Natural killer cell (primary cell): ENCODE measurements at regions not wholly inside any gene's neighbourhood (a gene's known extent, or its start where the extent isn't known, plus 50 kb on each side); places are given as distances from the start of the nearest gene placed in this dataset.

Experiments
- ATAC-seq, 3 donors: fragments of 150-1000 bp in 2 of 3; fragments of 200-7000 bp in 1 of 3; cut with Tn5 transposase; 1 replicate in 1 of 3; 2 replicates in 2 of 3; pipeline ENCODE4 v1.10.0; 2021; ENCODE audit warnings: mild to moderate bottlenecking in 2 of 3, moderate library complexity in 2 of 3
- DNase-seq, 2 donors: peaks; one replicate each; pipeline versions ENCODE4 v3.0.0 to v3.0.0-alpha.2; 2013 to 2021; ENCODE audit warnings: mixed read lengths in 1 of 2
- H3K27ac ChIP-seq: one replicate; pipeline ENCODE4 v1.5.1; 2013; ENCODE audit warnings: mild to moderate bottlenecking, low read length
- H3K27me3 ChIP-seq: one replicate; pipeline ENCODE4 v1.6.1; 2013; ENCODE audit warnings: low read length; ENCODE audit not compliant: control insufficient read depth, insufficient read depth
- H3K36me3 ChIP-seq: one replicate; pipeline ENCODE4 v1.6.1; 2013; ENCODE audit warnings: low read length; ENCODE audit not compliant: control insufficient read depth, insufficient read depth
- H3K4me1 ChIP-seq: one replicate; pipeline ENCODE4 v1.6.1; 2013; ENCODE audit warnings: low read length; ENCODE audit not compliant: control insufficient read depth, insufficient read depth
- H3K4me3 ChIP-seq: one replicate; pipeline ENCODE4 v1.5.1; 2013; ENCODE audit warnings: low read length
- H3K9me3 ChIP-seq: one replicate; pipeline ENCODE4 v1.6.1; 2013; ENCODE audit warnings: low read length; ENCODE audit not compliant: control insufficient read depth, insufficient read depth
- H3K27ac Mint-ChIP-seq, 2 donors: one replicate each; pipeline ENCODE4 v1.8.0; 2022; ENCODE audit warnings: mild to moderate bottlenecking in 2 of 2, mixed read lengths in 2 of 2, moderate library complexity in 1 of 2
- H3K27me3 Mint-ChIP-seq, 2 donors: one replicate each; pipeline ENCODE4 v1.8.0; 2022; ENCODE audit warnings: low read depth in 2 of 2, mixed read lengths in 2 of 2
- H3K36me3 Mint-ChIP-seq: one replicate; pipeline ENCODE4 v1.8.0; 2022; ENCODE audit warnings: mixed read lengths
- H3K4me1 Mint-ChIP-seq, 2 donors: one replicate each; pipeline ENCODE4 v1.8.0; 2022; ENCODE audit warnings: mixed read lengths in 2 of 2
- H3K4me3 Mint-ChIP-seq: one replicate; pipeline ENCODE4 v1.8.0; 2022; ENCODE audit warnings: mild to moderate bottlenecking, moderate library complexity, mixed read lengths
- H3K9me3 Mint-ChIP-seq, 2 donors: one replicate each; pipeline ENCODE4 v1.8.0; 2022; ENCODE audit warnings: mixed read lengths in 2 of 2
- WGBS: methylation state at CpG from one replicate; pipeline ENCODE4 v1.1.7; 2013; ENCODE audit warnings: missing lambda C conversion rate; ENCODE audit not compliant: insufficient coverage; 5-methylcytosine and 5-hydroxymethylcytosine counted together
- intact Hi-C: fragments of 100-400 bp; cut with micrococcal nuclease; formaldehyde crosslinking; loops from one replicate; pipeline ENCODE4 v1.14.2; 2022
- TF ChIP-seq, protein P1 (sequence below): fragments of 200-600 bp; IDR thresholded peaks from one replicate; pipeline ENCODE4 v1.8.0; 2022; ENCODE audit warnings: antibody characterized with exemption

DNA sequence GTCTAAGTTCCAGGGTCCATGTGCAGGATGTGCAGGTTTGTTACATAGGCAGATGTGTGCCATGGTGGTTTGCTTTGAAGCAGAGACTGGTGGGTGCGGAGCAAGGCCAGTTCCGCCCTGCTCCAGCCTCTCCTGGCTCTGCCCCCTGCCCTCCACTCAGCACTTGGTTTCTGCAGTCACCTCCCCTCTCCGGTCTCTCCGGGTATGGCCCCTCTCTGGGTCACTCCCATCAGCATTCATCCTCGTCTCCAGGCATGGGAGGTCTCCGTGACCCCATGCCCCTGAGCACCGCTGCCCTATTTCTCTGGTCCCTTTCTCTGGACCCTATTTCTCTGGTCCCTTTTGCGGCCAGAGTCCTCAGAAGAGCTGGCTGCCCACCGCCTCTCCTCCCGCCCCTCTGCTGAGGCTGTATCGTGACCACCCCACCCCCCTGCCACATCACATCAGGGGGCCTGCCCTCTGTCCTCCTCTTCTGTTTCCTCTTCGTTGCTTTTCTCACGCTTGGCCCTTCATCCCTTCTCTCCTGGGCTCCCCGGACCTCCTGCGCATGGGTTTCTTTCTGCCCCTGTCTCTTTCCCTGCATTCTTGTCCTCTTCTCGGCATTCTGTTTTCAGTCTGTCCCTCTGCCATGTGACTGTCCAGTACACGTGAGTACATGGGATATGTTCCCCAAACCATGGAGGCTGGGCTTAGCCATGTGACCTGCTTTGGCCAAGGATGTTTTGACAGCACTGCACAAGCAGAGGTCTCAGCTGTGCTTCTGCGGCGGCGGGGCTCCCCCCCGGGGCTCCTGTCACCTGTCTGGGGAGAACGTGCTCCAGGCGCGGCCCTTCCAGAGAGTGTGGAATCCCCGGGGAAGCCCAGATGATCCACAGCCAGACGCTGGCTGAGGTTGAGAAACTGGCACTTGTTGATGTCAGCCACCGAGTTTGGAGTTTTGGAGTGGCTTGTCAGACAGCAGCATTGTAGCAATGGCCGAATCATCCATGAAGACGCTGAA lies 54.4 kb upstream of the C1orf174 start:
- no peaks in the 10 kb centered on the region for H3K4me1 ChIP-seq
- Mint-ChIP-seq H3K27me3 (peaks cover 19 to 22% of the 10 kb centered on the region in 2 donors), H3K36me3 (no peaks in the 10 kb centered on the region), H3K4me3 (no peak overlapping the region), H3K9me3 (no peaks in the 10 kb centered on the region), H3K4me1 (no peaks in the 10 kb centered on the region), H3K27ac (no peak overlapping the region)
- no peak overlapping the region for H3K27ac ChIP-seq
- TF ChIP-seq, protein P1, sequence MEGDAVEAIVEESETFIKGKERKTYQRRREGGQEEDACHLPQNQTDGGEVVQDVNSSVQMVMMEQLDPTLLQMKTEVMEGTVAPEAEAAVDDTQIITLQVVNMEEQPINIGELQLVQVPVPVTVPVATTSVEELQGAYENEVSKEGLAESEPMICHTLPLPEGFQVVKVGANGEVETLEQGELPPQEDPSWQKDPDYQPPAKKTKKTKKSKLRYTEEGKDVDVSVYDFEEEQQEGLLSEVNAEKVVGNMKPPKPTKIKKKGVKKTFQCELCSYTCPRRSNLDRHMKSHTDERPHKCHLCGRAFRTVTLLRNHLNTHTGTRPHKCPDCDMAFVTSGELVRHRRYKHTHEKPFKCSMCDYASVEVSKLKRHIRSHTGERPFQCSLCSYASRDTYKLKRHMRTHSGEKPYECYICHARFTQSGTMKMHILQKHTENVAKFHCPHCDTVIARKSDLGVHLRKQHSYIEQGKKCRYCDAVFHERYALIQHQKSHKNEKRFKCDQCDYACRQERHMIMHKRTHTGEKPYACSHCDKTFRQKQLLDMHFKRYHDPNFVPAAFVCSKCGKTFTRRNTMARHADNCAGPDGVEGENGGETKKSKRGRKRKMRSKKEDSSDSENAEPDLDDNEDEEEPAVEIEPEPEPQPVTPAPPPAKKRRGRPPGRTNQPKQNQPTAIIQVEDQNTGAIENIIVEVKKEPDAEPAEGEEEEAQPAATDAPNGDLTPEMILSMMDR, result no peak
- no peaks in the 10 kb centered on the region for H3K27me3 ChIP-seq
- intact Hi-C loops, result no loop called here
- no peaks in the 10 kb centered on the region for H3K36me3 ChIP-seq
- H3K4me3 ChIP-seq, result no peak overlapping the region
- no peaks in the 10 kb centered on the region for H3K9me3 ChIP-seq
- DNase-seq, result no peak
- ATAC-seq, result no peak
- 56% methylated on average over 29 of the region's 29 CpGs for WGBS

DNA sequence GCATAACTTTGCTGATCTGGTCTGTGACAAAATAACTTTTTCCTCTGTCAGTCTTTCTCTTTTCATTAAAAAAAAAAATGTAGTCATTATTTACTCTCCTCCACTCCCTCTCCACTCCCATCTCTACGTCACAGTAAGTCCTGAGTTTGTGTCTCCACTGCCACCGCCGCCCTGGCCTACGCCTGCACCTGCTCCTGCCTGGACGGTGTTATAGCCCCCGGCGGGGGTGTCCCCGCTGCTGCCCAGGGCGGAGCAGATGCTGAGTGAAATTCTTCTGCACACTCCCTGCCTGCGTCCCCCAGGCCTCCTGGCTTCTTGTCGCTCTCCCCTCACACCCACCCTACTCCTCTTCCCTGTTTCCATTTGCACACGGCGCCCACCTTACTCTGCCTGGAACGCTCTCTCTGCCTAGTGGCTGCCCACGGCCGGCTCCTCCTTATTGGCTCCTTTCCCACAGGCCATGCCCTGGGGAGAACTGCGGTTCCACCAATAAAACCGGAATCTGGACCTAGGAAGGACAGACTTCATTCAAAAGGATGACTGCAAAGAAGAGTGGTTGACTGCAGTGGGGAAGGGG lies 55.2 kb upstream of the C1orf174 start:
- TF ChIP-seq, protein P1, result no peak
- ATAC-seq, result no peak
- Mint-ChIP-seq H3K4me1 (no peaks in the 10 kb centered on the region), H3K4me3 (no peak overlapping the region), H3K27me3 (peaks cover 19 to 20% of the 10 kb centered on the region in 2 donors), H3K36me3 (no peaks in the 10 kb centered on the region), H3K9me3 (no peaks in the 10 kb centered on the region), H3K27ac (no peak overlapping the region)
- no peaks in the 10 kb centered on the region for H3K36me3 ChIP-seq
- no peak overlapping the region for H3K4me3 ChIP-seq
- no peak overlapping the region for H3K27ac ChIP-seq
- no peak for DNase-seq
- no peaks in the 10 kb centered on the region for H3K27me3 ChIP-seq
- H3K4me1 ChIP-seq, result no peaks in the 10 kb centered on the region
- intact Hi-C loops, result no loop called here
- H3K9me3 ChIP-seq, result no peaks in the 10 kb centered on the region
- 85% methylated on average over 18 of the region's 18 CpGs for WGBS

DNA sequence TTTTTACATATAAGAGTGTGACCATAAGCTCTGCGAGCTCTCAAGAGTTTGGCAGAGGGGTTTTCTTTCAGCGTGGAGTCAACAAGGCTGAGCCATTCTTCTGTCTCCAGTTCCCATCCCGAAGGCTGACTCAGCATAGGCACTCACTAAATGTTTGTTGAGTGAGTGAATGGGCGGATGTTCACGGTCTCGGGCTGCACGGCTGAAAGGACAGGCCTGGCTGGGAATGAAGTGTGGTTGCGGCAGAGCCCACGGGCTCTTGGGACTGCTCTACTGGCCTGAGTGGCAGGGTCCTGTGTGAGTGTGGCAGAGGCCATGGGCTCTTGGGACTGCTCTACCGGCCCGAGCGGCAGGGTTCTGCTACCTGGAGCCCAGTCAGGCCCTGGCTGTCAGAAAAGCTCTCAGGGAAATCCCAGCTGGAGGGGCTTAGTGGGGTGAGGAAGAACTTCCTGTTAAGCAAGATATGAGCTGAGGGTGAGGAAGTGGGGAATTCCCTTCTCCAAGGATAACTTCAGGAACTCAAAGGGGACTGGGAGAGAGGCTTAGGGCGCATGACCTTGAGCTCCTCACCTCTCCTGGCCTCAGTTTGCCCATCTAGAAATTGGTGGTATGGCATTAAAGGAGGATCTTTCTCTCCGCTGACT lies 56.6 kb upstream of the C1orf174 start:
- H3K4me3 ChIP-seq, result no peak overlapping the region
- H3K4me1 ChIP-seq, result no peaks in the 10 kb centered on the region
- H3K36me3 Mint-ChIP-seq, result no peaks in the 10 kb centered on the region
- H3K27me3 Mint-ChIP-seq, result peaks cover 16 to 19% of the 10 kb centered on the region in 2 donors
- no peaks in the 10 kb centered on the region for H3K27me3 ChIP-seq
- no peak overlapping the region for H3K27ac ChIP-seq
- no peak for ATAC-seq
- TF ChIP-seq, protein P1, result no peak
- WGBS, result 78% methylated on average over 14 of the region's 14 CpGs
- no peaks in the 10 kb centered on the region for H3K9me3 Mint-ChIP-seq
- no peak for DNase-seq
- no peaks in the 10 kb centered on the region for H3K4me1 Mint-ChIP-seq
- intact Hi-C loops, result no loop called here
- no peaks in the 10 kb centered on the region for H3K36me3 ChIP-seq
- H3K27ac Mint-ChIP-seq, result no peak overlapping the region
- no peaks in the 10 kb centered on the region for H3K9me3 ChIP-seq
- no peak overlapping the region for H3K4me3 Mint-ChIP-seq
